Bronchial epithelial cell (primary cell): ENCODE measurements at regions not wholly inside any gene's neighbourhood (a gene's known extent, or its start where the extent isn't known, plus 50 kb on each side); places are given as distances from the start of the nearest gene placed in this dataset.
"Not testable (repeated sequence)": the region's sequence is repeated elsewhere in the genome, so short reads cannot be mapped to it uniquely, and the experiment has no call there.

Source experiments
- DNase-seq: peaks from one replicate; pipeline ENCODE4 v3.0.0-alpha.2; 2010; ENCODE audit warnings: low read depth
- FAIRE-seq: peaks from 2 replicates; lab custom pipeline; 2011; peaks lifted over from hg19 to GRCh38; lab: Jason Lieb, UNC
- H3K27me3 ChIP-seq: 2 replicates; pipeline ENCODE4 v1.5.1; 2011; ENCODE audit warnings: low read length; ENCODE audit not compliant: control insufficient read depth, insufficient read depth
- H3K36me3 ChIP-seq: 2 replicates; pipeline ENCODE4 v1.5.1; 2011; ENCODE audit warnings: low read length; ENCODE audit not compliant: control insufficient read depth, insufficient read depth
- H3K4me3 ChIP-seq: 2 replicates; pipeline ENCODE4 v1.5.1; 2011; ENCODE audit warnings: mild to moderate bottlenecking, low read depth, low read length, control low read depth
- TF ChIP-seq, protein P1 (sequence below): IDR thresholded peaks from 2 replicates; pipeline ENCODE4 v1.5.1; 2011; ENCODE audit warnings: mild to moderate bottlenecking, moderate library complexity, low read length, control low read depth, inconsistent platforms; ENCODE audit not compliant: insufficient read depth, severe bottlenecking

DNA sequence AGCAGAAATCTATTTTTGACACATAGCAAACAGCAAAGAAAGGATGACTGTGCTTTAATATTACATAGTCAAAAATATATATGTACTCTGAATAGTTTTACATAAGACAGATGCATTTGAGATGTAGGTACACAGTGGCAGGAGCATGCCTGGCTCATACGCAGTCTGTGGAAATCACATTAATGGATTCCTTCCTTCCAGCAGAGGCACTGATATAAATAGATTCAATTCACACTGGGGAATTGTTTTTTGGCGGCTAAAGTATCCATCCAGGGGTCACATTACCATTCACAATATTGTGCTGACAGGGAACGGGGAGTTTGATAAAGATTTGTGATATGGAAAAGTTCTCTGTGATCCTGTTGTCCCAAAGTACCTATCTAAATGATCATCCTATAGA is 72.5 kb upstream of the AGR3 start:
- Histone ChIP-seq H3K27me3 (no peaks in the 10 kb centered on the region), H3K4me3 (no peak overlapping the region), H3K36me3 (no peaks in the 10 kb centered on the region)
- FAIRE-seq (no peak), DNase-seq (no peak)
- TF ChIP-seq, protein P1, sequence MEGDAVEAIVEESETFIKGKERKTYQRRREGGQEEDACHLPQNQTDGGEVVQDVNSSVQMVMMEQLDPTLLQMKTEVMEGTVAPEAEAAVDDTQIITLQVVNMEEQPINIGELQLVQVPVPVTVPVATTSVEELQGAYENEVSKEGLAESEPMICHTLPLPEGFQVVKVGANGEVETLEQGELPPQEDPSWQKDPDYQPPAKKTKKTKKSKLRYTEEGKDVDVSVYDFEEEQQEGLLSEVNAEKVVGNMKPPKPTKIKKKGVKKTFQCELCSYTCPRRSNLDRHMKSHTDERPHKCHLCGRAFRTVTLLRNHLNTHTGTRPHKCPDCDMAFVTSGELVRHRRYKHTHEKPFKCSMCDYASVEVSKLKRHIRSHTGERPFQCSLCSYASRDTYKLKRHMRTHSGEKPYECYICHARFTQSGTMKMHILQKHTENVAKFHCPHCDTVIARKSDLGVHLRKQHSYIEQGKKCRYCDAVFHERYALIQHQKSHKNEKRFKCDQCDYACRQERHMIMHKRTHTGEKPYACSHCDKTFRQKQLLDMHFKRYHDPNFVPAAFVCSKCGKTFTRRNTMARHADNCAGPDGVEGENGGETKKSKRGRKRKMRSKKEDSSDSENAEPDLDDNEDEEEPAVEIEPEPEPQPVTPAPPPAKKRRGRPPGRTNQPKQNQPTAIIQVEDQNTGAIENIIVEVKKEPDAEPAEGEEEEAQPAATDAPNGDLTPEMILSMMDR, result no peak

DNA sequence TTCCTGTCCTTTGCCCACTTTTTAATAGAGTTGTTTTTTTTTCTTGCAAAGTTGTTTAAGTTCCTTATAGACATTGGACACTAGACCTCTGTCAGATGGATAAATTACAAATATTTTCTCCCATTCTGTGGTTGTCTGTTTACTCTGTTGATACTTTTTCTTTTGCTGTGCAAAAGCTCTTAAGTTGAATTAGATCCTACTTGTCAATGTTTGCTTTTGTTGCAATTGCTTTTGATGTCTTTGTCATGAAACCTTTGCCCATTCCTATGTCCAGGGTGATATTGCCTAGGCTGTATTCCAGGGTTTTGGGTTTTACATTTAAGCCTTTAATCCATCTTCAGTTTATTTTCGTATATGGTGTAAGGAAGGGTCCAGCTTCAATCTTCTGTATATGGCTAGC is 76.9 kb upstream of the AGR3 start:
- no peak for DNase-seq
- Histone ChIP-seq H3K4me3 (no peak overlapping the region), H3K36me3 (no peaks in the 10 kb centered on the region), H3K27me3 (no peaks in the 10 kb centered on the region)
- no peak for FAIRE-seq
- TF ChIP-seq, protein P1, result no peak

- FAIRE-seq, result no peak
- Histone ChIP-seq H3K36me3 (no peaks in the 10 kb centered on the region), H3K4me3 (no peak overlapping the region), H3K27me3 (no peaks in the 10 kb centered on the region)
- TF ChIP-seq, protein P1, result no peak
- no peak for DNase-seq
These were observed 78.7 kb upstream of the AGR3 start for GRCh38 chr7:16960337-16960965.

DNA sequence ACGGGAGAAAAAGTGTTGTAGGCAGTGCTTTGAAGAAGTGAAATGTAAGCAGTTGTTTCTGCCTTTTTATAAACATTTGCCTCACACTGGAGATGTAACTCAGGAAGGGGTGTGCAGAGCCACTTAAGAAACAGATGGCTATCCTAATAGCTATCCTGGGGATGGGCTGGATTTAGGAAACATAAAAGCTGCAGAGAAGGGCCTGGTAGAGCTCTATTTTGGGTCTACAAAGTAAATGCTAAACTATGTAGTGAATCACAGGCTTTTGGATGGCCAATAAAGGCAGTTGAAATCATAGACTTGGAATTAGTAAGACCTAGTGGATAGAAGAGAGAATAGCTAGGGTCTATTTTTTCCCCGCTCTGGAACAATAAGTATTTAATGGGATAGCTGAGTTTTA is 79.9 kb upstream of the AGR3 start:
- no peak for DNase-seq
- TF ChIP-seq, protein P1, result no peak
- Histone ChIP-seq H3K27me3 (no peaks in the 10 kb centered on the region), H3K4me3 (no peak overlapping the region), H3K36me3 (no peaks in the 10 kb centered on the region)
- no peak for FAIRE-seq

- TF ChIP-seq, protein P1, result no peak
- Histone ChIP-seq H3K36me3 (no peaks in the 10 kb centered on the region), H3K4me3 (no peak overlapping the region), H3K27me3 (no peaks in the 10 kb centered on the region)
- DNase-seq (no peak), FAIRE-seq (no peak)
These were observed 81.3 kb upstream of the AGR3 start for GRCh38 chr7:16963044-16963443.

GRCh38 chr7:16965697-16966096 is 83.9 kb upstream of the AGR3 start:
- not testable (repeated sequence) for FAIRE-seq, H3K4me3 ChIP-seq, DNase-seq, H3K27me3 ChIP-seq, H3K36me3 ChIP-seq
